PC-9 (cell line): ENCODE measurements at regions not wholly inside any gene's neighbourhood (a gene's known extent, or its start where the extent isn't known, plus 50 kb on each side); places are given as distances from the start of the nearest gene placed in this dataset.

ENCODE experiments used
- BruUV-seq: library from RNA; stranded (reverse); fragments of 400-500 nt; replicated peaks from 2 replicates; lab custom pipeline; 2021; lab: Mats Ljungman, UMichigan
- CTCF ChIA-PET: fragments of 300-600 bp; sonication (Branson Sonifier 250); formaldehyde crosslinking; loops from one replicate; lab custom pipeline; 2022; ENCODE audit warnings: antibody characterized with exemption; lab: Charles Lee
- POLR2A ChIA-PET: fragments of 300-600 bp; sonication (Branson Sonifier 250); formaldehyde crosslinking; loops from one replicate; lab custom pipeline; 2022; ENCODE audit warnings: antibody characterized with exemption; ENCODE audit not compliant: unreplicated experiment; lab: Charles Lee
- DNase-seq, 2 experiments: peaks; one replicate each; pipeline versions ENCODE4 v3.0.0 to v3.0.0-alpha.2; 2015 to 2022; ENCODE audit warnings: mixed read lengths in 1 of 2
- H2AFZ ChIP-seq: fragments of 200-600 bp; sonication (generic); 2 replicates; pipeline ENCODE4 v1.8.1; 2017; ENCODE audit warnings: antibody characterized with exemption
- H3F3A ChIP-seq: fragments of 200-600 bp; sonication (generic); 2 replicates; pipeline ENCODE4 v1.8.1; 2017; ENCODE audit warnings: antibody characterized with exemption, mild to moderate bottlenecking, low read depth; ENCODE audit not compliant: insufficient read depth
- H3K27ac ChIP-seq: fragments of 200-600 bp; sonication (generic); 2 replicates; pipeline ENCODE4 v1.6.1; 2016; ENCODE audit warnings: mixed run types
- H3K27me3 ChIP-seq: fragments of 200-600 bp; sonication (generic); 2 replicates; pipeline ENCODE4 v1.6.1; 2016; ENCODE audit warnings: low read depth, mixed run types; ENCODE audit not compliant: insufficient read depth
- H3K36me3 ChIP-seq: fragments of 200-600 bp; sonication (generic); 2 replicates; pipeline ENCODE4 v1.6.1; 2016; ENCODE audit warnings: low read depth, mixed run types
- H3K4me1 ChIP-seq: fragments of 200-600 bp; sonication (generic); replicated peaks from 2 replicates; pipeline ENCODE4 v1.6.1; 2016; ENCODE audit warnings: mixed run types; ENCODE audit not compliant: insufficient read depth
- H3K4me2 ChIP-seq: fragments of 200-600 bp; sonication (generic); 2 replicates; pipeline ENCODE4 v1.6.1; 2017; ENCODE audit warnings: mixed run types
- H3K4me3 ChIP-seq: fragments of 200-600 bp; sonication (generic); 2 replicates; pipeline ENCODE4 v1.6.1; 2016; ENCODE audit warnings: mixed run types
- H3K79me2 ChIP-seq: fragments of 200-600 bp; sonication (generic); 2 replicates; pipeline ENCODE4 v1.6.1; 2017; ENCODE audit warnings: low read depth, mixed run types
- H3K9me2 ChIP-seq: fragments of 200-600 bp; sonication (generic); 2 replicates; pipeline ENCODE4 v1.8.1; 2017; ENCODE audit warnings: mild to moderate bottlenecking; ENCODE audit not compliant: insufficient read depth
- H3K9me3 ChIP-seq: fragments of 200-600 bp; sonication (generic); 2 replicates; pipeline ENCODE4 v1.8.1; 2016; ENCODE audit warnings: low read depth; ENCODE audit not compliant: insufficient read depth
- H4K20me1 ChIP-seq: fragments of 200-600 bp; sonication (generic); 2 replicates; pipeline ENCODE4 v1.8.1; 2017; ENCODE audit not compliant: insufficient read depth
- CTCF ChIP-seq: fragments of 200-600 bp; sonication (generic); conservative IDR thresholded peaks from 2 replicates; pipeline ENCODE4 v1.6.1; 2017; ENCODE audit warnings: mixed run types, antibody characterized with exemption, mild to moderate bottlenecking, moderate library complexity
- EZH2 ChIP-seq: fragments of 200-600 bp; sonication (generic); IDR thresholded peaks from 2 replicates; pipeline ENCODE4 v1.8.0; 2017; ENCODE audit warnings: antibody characterized with exemption, low read depth
- intact Hi-C: fragments of 100-400 bp; cut with micrococcal nuclease; formaldehyde crosslinking; loops from one replicate; pipeline ENCODE4 v1.10.0; 2022; ENCODE audit not compliant: unreplicated experiment

- ChIA-PET POLR2A (interaction anchor here (0.7 kb wide), 1 partner anchor 303 kb away, joined by 6 read pairs; no protein-coding TSS in a partner anchor), CTCF (no interaction called here)
- no peak overlapping the region for H2AFZ ChIP-seq
- intact Hi-C loops, result no loop called here
- no peak overlapping the region for H3K4me3 ChIP-seq
- H3K4me1 ChIP-seq, result peaks cover 31% of the 10 kb centered on the region
- no peaks in the 10 kb centered on the region for H3K79me2 ChIP-seq
- H3K36me3 ChIP-seq, result no peaks in the 10 kb centered on the region
- TF ChIP-seq CTCF (no peak), EZH2 (no peak)
- H3K9me2 ChIP-seq, result no peaks in the 10 kb centered on the region; the same call in 1 of the 2 replicates
- no peak for DNase-seq
- H3K27me3 ChIP-seq, result no peaks in the 10 kb centered on the region
- H3K4me2 ChIP-seq, result no peak overlapping the region
- BruUV-seq, result no TSS peak
- H3K9me3 ChIP-seq, result no peaks in the 10 kb centered on the region
- no peaks in the 10 kb centered on the region for H4K20me1 ChIP-seq
- no peak overlapping the region for H3K27ac ChIP-seq
- H3F3A ChIP-seq, result peaks cover 16% of the 10 kb centered on the region
Measured at GRCh38 chr5:107213025-107213424, 457.7 kb downstream of the EFNA5 start.

- peaks cover 3% of the 10 kb centered on the region; the same call in 1 of the 2 replicates for H3F3A ChIP-seq
- H3K79me2 ChIP-seq, result no peaks in the 10 kb centered on the region
- no peak overlapping the region for H3K4me2 ChIP-seq
- ChIA-PET POLR2A (no interaction called here), CTCF (no interaction called here)
- BruUV-seq, result no TSS peak
- H3K27me3 ChIP-seq, result no peaks in the 10 kb centered on the region
- TF ChIP-seq CTCF (no peak), EZH2 (no peak)
- peaks cover 19% of the 10 kb centered on the region for H3K4me1 ChIP-seq
- H3K27ac ChIP-seq, result no peak overlapping the region
- H3K4me3 ChIP-seq, result no peak overlapping the region
- H3K36me3 ChIP-seq, result no peaks in the 10 kb centered on the region
- H3K9me2 ChIP-seq, result no peaks in the 10 kb centered on the region; the same call in 1 of the 2 replicates
- H4K20me1 ChIP-seq, result no peaks in the 10 kb centered on the region
- no peak overlapping the region for H2AFZ ChIP-seq
- intact Hi-C loops, result no loop called here
- no peak for DNase-seq
- H3K9me3 ChIP-seq, result no peaks in the 10 kb centered on the region
Measured at GRCh38 chr5:107211630-107212029, 459.1 kb downstream of the EFNA5 start.

- ChIA-PET CTCF (no interaction called here), POLR2A (no interaction called here)
- intact Hi-C loops, result no loop called here
Measured at GRCh38 chr5:107208867-107209266, 461.9 kb downstream of the EFNA5 start.

More at GRCh38 chr5:107208867-107209266, 461.9 kb downstream of the EFNA5 start:
- Histone ChIP-seq H3K36me3 (no peaks in the 10 kb centered on the region), H3K4me1 (no peaks in the 10 kb centered on the region), H3K4me2 (no peak overlapping the region), H3K9me3 (no peaks in the 10 kb centered on the region), H4K20me1 (no peaks in the 10 kb centered on the region), H3F3A (no peaks in the 10 kb centered on the region), H3K9me2 (no peaks in the 10 kb centered on the region; the same call in 1 of the 2 replicates), H2AFZ (no peak overlapping the region), H3K27ac (no peak overlapping the region), H3K27me3 (no peaks in the 10 kb centered on the region), H3K4me3 (no peak overlapping the region), H3K79me2 (no peaks in the 10 kb centered on the region)
- no peak for DNase-seq
- BruUV-seq, result no TSS peak
- TF ChIP-seq EZH2, result no peak
- no peak for TF ChIP-seq CTCF
